NB4 (cell line): ENCODE measurements at regions not wholly inside any gene's neighbourhood (a gene's known extent, or its start where the extent isn't known, plus 50 kb on each side); places are given as distances from the start of the nearest gene placed in this dataset.

Experiments
- DNase-seq: peaks from one replicate; pipeline ENCODE4 v3.0.0; 2010; ENCODE audit warnings: low read depth
- H3K4me3 ChIP-seq: one replicate; pipeline ENCODE4 v1.5.1; 2011; ENCODE audit warnings: mild to moderate bottlenecking, low read depth, low read length, moderate library complexity
- MAX ChIP-seq: IDR thresholded peaks from 2 replicates; pipeline ENCODE4 v1.6.1; 2011; ENCODE audit warnings: low read depth, low read length
- MYC ChIP-seq: IDR thresholded peaks from 2 replicates; pipeline ENCODE4 v1.6.1; 2011; ENCODE audit warnings: low read depth, low read length
- POLR2A ChIP-seq: IDR thresholded peaks from 2 replicates; pipeline ENCODE4 v1.6.1; 2011; ENCODE audit warnings: mild to moderate bottlenecking; ENCODE audit not compliant: insufficient read length; ENCODE audit errors: extremely low read depth
- TF ChIP-seq, protein P1 (sequence below): IDR thresholded peaks from one replicate; pipeline ENCODE4 v1.5.1; 2012; ENCODE audit warnings: low read depth, low read length

DNA sequence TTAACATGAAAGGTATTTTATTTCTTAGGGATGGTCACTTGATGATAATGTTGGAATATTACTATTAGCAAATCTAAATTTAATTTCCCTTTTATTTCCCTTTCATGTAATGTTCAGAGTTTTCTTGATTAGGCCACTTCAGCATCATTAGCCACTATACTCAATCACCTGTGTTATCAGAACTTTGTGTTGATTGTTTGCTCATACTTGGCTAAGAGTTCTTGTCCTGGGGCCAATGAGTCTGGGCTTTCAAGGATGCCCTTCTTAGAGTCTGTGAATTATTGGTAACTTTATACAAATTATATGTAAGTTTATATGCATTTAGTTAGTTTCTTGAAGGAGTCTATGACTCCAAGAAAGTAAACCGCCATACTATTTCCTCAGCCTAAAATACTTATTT lies 408.0 kb upstream of the DDX18 start:
- H3K4me3 ChIP-seq = no peak overlapping the region
- no peak for DNase-seq
- TF ChIP-seq MAX = no peak
- TF ChIP-seq MYC = no peak
- TF ChIP-seq, protein P1, sequence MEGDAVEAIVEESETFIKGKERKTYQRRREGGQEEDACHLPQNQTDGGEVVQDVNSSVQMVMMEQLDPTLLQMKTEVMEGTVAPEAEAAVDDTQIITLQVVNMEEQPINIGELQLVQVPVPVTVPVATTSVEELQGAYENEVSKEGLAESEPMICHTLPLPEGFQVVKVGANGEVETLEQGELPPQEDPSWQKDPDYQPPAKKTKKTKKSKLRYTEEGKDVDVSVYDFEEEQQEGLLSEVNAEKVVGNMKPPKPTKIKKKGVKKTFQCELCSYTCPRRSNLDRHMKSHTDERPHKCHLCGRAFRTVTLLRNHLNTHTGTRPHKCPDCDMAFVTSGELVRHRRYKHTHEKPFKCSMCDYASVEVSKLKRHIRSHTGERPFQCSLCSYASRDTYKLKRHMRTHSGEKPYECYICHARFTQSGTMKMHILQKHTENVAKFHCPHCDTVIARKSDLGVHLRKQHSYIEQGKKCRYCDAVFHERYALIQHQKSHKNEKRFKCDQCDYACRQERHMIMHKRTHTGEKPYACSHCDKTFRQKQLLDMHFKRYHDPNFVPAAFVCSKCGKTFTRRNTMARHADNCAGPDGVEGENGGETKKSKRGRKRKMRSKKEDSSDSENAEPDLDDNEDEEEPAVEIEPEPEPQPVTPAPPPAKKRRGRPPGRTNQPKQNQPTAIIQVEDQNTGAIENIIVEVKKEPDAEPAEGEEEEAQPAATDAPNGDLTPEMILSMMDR = no peak
- no peak for TF ChIP-seq POLR2A

DNA sequence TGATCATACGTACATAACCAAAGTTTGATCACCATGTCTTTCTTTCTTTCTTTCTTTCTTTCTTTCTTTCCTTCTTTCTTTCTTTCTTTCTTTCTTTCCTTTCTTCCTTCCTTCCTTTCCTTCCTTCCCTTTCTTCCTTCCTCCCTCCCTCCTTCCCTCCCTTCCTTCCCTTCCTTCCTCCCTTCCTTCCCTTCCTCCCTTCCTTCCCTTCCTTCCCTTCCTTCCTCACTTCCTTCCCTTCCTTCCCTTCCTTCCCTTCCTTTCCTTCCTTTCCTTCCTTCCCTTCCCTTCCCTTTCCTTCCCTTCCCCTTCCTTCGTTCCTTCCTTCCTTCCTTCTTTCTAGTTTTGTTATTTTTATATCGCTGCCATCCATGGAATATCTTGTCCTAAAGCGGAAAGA lies 406.7 kb upstream of the DDX18 start:
- TF ChIP-seq POLR2A = no peak
- no peak for TF ChIP-seq MYC
- no peak for TF ChIP-seq MAX
- TF ChIP-seq, protein P1 = no peak

GRCh38 chr2:117409443-117409842 lies 405.0 kb upstream of the DDX18 start:
- H3K4me3 ChIP-seq = no peak overlapping the region
- TF ChIP-seq MYC (no peak), POLR2A (no peak)
- no peak for DNase-seq

More for the DNA sequence above, 406.7 kb upstream of the DDX18 start:
- no peak overlapping the region for H3K4me3 ChIP-seq
- no peak for DNase-seq

GRCh38 chr2:117411983-117412382 lies 402.5 kb upstream of the DDX18 start:
- no peak for DNase-seq
- H3K4me3 ChIP-seq = no peak overlapping the region
- TF ChIP-seq MAX = no peak
- no peak for TF ChIP-seq POLR2A
- TF ChIP-seq, protein P1 = no peak
- TF ChIP-seq MYC = no peak

DNA sequence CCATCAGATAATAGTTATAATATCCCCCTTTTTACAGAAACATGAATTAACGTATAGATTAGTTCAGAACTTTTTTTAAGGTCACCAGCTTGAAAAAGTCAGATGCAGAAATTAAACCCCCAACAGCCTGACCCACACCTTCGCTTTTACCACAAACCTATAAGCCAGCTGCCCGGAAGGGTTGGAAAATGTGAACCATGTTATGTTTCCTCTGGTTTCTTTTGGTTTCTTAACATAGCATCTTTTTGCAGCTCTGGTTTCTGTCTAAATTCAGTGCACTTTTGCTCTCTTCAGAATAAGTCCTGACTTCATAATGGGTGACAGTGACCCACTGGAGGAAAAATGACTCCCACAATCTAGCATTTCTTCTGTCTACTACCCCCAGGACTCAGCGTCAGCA lies 381.7 kb upstream of the DDX18 start:
- DNase-seq = no peak
- TF ChIP-seq POLR2A (no peak), MYC (no peak), MAX (no peak)
- TF ChIP-seq, protein P1 = no peak
- no peak overlapping the region for H3K4me3 ChIP-seq

DNA sequence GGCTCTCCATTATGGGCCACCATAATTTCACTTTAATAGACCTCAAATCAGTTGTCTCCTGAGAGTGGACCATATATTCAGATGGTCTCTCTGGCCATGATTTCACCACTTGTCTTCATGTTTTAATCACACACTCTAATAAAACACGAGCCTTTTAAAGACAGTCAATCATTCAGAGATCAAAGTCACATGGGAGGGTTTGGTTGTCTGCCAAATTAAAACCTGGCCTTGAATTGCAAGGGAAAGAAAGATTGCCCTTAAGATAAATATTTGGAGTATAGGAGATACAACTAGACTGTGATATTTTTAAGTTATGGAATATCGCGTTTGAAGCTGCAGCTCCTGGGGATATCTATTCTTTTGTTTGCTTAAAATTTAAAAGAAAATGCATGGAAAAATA lies 377.8 kb upstream of the DDX18 start:
- no peak for TF ChIP-seq MYC
- TF ChIP-seq POLR2A = no peak
- TF ChIP-seq MAX = no peak
- TF ChIP-seq, protein P1 = no peak
- no peak for DNase-seq
- no peak overlapping the region for H3K4me3 ChIP-seq
